Middle frontal gyrus (tissue), 1 donor: ENCODE measurements at regions not wholly inside any gene's neighbourhood (a gene's known extent, or its start where the extent isn't known, plus 50 kb on each side); places are given as distances from the start of the nearest gene placed in this dataset.
A peak's percentile ranks its signal among the peaks of the same experiment; 100 is the strongest.

Experiments used
- DNase-seq: peaks from one replicate; pipeline ENCODE4 v3.0.0-alpha.2; 2015; ENCODE audit warnings: low spot score; ENCODE audit errors: extremely low spot score

DNA sequence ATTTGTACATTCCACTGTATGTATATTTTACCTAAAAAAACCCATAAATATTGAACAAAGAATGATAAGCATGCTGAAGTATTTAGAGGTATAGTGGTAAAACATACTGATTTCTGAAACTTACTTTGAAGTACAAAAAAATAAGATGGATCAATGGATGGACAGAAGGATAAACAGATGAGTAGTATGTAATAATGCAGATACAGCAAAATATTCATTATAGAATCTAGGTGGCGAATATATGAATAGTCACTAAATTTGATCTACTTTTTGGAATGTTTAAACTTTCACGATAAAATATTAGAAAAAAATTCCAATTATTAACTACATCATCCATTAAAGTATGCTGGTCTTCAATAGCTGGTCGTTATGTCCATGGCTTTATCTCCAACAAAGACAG is 51.9 kb upstream of the GNB4 start:
- no peak for DNase-seq

DNA sequence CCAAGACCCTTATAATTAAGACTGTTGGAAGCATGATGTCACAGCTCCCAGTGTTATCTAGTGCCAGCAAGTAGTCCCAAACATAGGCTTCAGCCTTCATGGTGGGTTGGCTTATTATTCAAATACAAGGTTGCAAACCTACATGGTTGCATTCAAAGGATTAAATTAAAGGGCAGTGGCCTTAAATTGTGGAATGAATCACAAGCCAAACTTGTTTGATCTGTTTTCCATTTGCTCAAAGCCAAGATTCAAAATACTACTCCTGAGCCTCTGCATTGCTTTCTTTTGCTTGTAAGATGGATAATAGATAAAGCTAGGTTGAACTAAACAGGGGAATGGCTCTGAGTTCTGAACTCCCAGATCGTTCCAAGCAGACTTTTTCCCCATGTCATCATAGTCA is 52.4 kb upstream of the GNB4 start:
- no peak for DNase-seq

DNA sequence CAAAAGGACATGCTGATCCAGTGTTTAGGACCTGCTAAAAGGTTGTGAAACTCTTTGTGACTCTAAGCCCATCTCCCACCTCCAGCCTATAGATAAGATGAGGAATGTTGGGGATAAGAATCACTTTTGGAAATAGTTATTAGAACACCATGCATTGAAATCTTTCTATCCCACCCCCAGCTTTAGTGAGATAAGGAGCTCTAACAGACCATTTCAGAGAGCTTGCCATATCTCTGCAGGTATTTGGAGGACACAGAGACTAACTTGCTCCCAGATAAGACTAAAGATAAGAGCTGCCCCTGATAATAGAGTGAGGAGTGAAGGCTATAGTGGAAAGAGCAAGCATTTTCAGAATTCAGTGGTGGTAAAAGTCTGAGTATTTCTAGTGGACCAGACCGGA is 53.1 kb upstream of the GNB4 start:
- DNase-seq: no peak

DNA sequence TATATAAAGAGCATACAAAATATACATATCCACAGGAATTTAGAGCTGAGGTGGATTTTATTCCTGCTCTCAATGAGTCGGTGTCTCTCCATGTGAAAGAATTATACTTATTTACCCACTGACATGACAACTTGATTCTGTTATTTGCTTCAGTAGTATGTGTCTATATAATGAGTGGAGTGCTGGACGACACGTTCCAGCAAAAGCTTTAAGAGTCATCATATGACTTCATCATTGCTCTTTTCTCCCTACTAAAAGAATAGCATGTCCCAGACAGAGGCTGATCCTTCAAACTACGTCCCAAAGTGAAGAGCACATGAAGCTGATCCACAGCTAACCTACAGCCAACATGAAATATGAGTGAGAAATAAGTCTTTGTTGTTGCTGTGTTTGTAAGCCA is 54.3 kb upstream of the GNB4 start:
- DNase-seq: no peak

DNA sequence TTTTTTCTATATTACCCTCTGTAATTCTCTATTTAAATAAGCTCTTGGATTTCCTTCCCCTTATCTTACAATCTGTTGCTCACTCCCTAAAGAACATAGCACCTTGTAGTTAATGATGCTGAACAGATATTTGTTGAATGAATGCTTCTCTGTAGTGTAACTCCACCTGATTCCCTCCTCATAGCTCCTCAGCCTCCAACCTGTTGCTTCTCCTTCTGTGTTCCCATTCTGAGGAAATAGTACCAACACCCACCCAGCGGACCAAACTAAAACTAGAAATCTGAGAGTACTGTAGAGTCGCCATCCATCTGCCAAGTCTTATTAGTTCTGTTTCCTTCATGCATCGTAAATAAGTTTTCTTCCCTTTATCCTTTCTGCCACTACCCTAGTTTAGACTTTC is 55.5 kb upstream of the GNB4 start:
- no peak for DNase-seq

DNA sequence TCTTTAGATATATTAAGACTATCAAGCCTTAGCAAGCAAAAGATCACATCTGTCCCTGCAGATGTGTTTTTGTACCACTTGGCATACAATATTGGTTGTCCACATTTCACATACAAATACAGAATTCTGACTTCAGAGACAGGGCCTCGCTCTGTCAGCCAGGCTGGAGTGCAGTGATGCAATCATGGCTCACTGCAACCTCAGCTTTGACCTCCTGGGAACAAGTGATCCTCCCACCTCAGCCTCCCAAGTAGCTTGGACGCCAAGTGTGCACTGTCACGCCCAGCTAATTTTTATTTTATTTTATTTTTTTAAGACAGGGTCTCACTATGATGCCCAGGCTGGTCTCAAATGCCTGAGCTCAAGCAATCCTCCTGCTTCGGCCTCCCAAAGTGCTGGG is 53.0 kb upstream of the ACTL6A start:
- no peak for DNase-seq

DNA sequence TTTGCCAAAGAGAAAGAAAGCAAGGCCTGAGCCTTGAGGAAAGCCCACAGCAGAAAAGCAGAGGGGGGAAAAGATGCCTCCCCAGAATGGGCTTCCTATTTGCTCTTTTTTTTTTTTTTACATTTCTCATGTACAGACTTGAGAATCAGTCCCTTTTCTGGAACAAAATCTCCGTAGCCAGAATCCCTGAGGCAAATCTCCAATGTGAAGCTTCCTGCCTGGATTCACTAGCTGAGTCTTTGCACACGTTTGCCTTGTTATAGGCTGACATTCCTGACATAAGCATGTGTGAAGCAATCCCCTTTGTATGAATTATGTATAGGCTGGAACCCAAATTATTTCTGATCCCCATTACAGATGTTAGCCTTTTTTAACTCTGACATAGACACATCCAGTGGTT is 52.2 kb upstream of the ACTL6A start:
- no peak for DNase-seq

DNA sequence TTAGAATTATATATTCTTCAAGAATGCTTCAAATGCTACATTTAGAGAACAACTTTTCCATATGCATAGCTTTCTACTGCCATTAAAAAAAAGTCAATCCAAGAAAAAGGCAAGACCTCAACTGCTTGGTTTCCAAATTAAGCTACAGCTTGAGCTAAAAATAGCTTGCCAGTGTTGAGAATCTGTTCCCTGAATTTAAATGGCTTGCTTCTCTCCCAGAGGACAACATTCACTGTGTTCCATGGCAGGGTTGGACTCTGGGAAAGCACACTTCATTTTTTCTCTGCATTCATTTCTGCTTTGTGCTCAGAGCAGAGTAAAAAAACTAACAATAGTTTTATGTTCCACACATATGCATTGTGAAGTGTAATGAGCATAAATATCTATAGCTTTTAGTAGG is 50.3 kb upstream of the ACTL6A start:
- DNase-seq: peak; percentile 34
